ENCODE measurements at regions not wholly inside any gene's neighbourhood (a gene's known extent, or its start where the extent isn't known, plus 50 kb on each side); places are given as distances from the start of the nearest gene placed in this dataset.

DNA sequence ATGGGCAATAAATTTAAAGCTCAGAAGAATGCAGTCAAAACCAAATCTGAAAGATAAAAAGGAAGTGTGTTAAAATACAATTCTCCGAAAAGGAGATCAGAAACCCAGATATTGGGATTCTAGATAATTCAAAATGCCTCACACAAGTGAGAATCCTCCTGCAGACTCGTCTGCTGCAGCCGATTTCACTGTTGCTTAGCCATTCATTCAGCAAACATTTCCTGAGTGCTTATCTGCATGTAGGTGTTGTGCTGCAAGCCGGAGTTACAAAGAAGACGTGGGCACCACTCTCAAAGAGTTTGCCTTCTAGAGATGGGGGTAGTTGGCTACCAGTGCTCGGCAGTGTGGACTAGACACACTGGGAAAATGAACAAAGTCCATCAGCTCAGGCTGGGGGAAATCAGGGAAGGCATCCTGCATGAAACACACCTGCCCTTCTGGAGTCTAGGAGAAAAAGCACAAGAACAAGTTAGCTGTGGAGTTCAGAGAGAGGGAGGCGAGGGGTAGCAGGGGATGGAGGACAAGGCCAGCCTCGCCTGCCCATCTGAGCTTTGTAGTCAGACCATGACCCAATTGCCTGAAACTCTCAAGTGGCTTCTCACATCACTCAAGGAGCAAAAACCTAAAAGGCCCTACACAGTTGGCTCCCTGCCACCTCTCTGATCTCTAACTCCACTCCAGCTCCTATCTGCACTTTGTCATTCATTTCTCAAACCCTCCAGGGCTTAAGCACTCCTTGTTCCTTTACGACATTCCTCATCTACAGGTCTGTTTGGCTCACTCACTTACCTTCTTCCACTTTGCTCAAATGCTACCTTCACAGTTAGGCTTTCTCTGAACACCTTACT lies 310.0 kb upstream of the DDHD1 start:
- in situ Hi-C loops (cut with HindIII; ENCODE audit: low sequenced_read_pairs) = no loop called here
- DNase-seq (ENCODE audit: low spot score) = no peak

DNA sequence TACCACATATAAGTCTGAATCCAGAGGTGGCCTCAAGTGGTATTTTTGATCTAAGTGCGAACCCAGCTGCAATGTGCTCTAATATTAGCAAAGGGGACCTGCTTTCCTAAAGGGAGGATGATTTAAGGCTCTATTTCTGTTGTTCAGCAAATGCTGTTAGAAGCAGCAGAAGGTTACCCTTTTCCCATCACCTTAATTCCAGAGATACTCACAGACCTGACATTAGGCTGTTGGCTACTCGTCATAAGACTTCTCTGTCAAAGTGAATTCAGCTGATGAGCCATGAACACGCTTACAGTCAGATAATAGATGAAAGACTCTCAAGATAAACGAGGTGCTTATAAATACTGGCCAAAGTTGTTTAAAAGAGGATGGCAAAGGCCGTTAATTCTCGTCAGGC lies 308.7 kb upstream of the DDHD1 start:
- DNase-seq (ENCODE audit: low spot score) = no peak

DNA sequence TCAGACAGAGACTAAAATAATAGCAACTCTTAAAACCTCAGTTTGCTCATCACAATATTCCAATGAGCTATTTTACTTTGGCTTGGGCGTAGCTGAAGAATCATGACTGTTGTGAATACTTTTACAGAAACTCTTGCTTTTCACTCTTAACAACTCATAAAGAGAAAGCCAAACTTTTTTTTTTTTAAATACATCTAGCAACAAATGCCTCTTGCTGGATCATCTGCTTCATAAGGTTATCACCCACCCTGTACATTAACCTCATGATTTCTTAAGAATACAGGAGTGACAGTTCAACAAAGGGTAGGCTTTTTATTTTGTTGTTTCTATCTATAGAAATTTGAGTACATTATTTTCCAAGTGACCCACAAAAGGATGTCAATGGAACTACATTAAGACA lies 307.4 kb upstream of the DDHD1 start:
- no peak for DNase-seq (ENCODE audit: low spot score)
- in situ Hi-C loops (cut with HindIII; ENCODE audit: low sequenced_read_pairs) = no loop called here

More for the DNA sequence above, 308.7 kb upstream of the DDHD1 start:
- in situ Hi-C loops (cut with HindIII; ENCODE audit: low sequenced_read_pairs) = no loop called here

DNA sequence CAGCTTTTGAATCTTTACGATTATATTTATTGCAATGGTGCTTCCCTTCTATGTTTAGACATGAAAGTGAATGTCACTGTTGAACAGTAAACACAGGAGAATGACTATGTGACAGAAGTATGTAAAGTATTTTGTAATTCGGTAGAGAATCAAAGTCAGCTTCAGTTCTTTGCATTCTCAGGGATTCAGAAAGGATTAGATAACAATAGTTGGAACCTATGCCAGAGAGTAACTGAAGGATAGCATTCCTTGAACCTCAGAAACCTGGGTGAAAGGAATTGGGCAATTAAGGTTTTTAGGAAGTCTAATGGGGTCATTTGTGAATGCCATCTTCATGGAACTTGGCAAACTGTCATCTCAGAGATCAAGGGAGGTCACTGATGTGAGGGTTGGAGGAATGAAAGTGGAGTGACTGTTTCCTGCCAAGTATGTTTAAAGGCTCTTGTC lies 305.3 kb upstream of the DDHD1 start:
- DNase-seq (ENCODE audit: low spot score) = no peak
- in situ Hi-C loops (cut with HindIII; ENCODE audit: low sequenced_read_pairs) = no loop called here

DNA sequence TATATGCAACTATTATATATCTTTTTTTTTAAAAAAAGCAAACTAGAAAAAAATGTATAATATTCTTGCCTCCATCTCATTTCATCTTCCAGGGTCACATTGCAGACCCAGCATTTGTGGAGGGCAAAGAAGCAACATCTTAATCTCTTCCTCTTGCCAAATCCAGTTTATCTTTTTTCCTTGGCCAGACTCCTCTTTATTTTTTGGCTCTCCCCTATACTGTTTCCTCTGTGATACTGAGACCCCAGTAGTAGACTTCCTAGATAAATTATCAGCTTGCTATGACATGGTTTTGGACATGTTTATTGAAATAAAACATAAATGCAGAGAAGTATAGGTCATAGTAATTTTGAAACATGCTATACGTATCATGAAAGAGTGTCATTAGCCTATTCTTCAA lies 303.8 kb upstream of the DDHD1 start:
- in situ Hi-C loops (cut with HindIII; ENCODE audit: low sequenced_read_pairs) = no loop called here

DNA sequence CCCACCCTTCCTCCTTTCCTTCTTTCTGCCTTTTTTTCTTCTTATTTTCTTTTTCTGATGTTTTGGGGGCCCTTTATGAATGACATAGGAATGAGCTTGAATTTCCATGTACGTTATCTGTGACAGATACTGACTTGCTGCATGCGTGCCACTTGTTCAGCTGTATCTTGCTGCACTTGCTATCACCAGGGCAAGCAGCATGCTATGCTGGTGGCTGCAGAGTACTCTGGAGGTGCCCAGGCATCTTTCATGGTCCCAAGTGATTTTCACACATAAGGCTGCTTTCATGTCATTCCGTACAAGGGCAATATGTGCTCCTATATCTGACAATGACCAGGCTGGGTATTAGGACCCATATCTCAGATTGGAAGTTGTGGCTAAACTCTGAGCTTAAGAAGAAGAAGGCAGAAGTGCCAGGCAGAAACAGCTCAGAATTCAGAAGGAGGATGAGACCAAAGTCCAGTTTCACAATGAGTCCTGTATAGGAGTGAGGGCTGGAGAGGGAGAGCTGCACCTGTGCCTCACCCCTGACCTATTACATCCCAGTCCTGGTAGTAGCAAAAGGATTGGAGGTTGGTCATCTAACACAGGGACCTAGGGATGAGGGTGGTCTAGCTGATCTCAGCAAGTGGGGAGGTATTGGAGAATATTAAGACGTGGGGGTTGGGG lies 299.0 kb upstream of the DDHD1 start:
- in situ Hi-C loops (cut with HindIII; ENCODE audit: low sequenced_read_pairs) = no loop called here
- no peak for DNase-seq (ENCODE audit: low spot score)

More for the DNA sequence above, 303.8 kb upstream of the DDHD1 start:
- no peak for DNase-seq (ENCODE audit: low spot score)

DNA sequence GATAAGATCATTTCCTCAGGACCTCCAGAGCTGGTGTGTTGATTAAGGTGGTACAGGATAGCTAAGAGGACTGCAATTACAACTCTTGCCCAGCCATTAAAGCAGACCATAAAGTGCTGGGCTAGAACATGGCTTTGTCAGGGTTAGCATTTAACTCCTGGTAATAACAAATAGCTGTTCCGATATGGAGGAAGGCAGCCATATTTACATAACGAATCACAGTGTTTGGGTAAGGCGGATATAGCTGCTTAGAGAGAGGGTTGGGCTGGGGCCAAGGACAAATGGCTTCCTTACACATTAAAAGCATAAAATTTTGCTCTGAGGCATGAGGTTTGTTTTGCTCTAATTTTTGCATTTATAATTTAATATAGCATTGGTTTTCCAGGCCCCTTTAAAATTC lies 297.7 kb upstream of the DDHD1 start:
- in situ Hi-C loops (cut with HindIII; ENCODE audit: low sequenced_read_pairs) = no loop called here
- DNase-seq (ENCODE audit: low spot score) = no peak

DNA sequence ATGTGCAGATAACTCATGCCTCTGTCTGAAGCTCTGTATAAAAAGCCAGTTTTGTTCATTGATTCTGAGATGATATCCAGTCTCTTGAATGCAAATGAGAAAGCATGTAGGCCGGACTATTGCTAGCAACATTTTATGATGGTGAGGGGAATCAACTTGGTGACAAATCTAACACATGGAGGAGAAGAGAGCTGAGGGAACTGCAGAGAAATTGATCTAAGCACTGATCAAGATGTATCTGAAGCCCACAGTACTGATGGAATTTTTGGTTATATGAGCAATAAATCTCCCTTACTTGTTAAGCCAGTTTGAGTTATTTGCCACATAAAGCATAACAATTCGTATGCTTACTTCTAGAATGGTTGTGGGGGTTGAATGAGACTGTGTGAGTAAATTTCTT lies 295.6 kb upstream of the DDHD1 start:
- in situ Hi-C loops (cut with HindIII; ENCODE audit: low sequenced_read_pairs) = no loop called here
- no peak for DNase-seq (ENCODE audit: low spot score)

DNA sequence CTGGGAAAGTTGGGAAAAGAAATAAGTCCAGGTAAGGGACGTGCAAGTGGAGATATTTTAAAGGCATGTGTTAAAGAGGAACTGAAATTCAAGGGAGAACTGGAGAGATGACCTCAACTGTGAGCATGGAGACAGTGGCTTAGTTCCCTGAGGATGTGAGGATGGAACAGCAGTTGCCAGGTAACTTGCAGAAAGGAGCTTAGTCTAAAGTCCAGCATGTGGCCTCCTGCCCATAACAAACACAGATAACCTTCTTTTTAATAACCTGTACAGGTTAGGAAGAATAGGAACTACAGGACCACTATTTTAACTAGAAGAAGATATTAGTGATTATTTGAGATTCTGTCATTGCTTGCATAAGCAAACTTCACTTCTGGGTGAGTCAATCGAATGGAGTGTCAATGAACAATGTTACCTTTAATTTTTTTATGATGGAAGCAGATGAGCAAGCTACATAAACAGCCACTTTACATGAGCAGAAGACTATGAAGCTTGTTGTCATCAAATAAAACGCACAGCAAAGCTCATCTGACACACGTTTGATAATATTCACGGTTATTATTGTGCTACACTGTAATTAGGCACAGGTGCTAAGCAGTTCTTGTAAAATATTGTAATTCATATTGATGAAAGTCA lies 291.7 kb upstream of the DDHD1 start:
- in situ Hi-C loops (cut with HindIII; ENCODE audit: low sequenced_read_pairs) = no loop called here

DNA sequence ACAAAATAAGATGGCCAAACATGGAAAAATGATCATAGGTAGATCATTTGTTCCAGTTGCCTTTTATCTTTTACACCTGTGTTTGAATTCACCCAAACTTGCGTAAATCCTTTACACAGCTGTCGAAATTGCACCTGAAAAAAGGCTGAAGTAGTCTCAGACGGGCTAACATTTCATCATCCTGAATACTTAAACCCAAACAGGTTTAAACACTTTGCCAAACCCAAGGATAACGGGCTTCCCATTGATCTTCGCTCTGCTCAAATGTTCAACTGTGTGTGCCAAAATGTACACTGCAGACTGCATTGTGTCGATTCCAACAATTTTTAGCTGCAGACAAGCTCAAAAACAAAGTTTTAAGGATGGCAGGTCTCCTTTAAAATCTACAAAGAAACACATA lies 288.7 kb upstream of the DDHD1 start:
- no peak for DNase-seq (ENCODE audit: low spot score)
- in situ Hi-C loops (cut with HindIII; ENCODE audit: low sequenced_read_pairs) = no loop called here

More for the DNA sequence above, 291.7 kb upstream of the DDHD1 start:
- no peak for DNase-seq (ENCODE audit: low spot score)

DNA sequence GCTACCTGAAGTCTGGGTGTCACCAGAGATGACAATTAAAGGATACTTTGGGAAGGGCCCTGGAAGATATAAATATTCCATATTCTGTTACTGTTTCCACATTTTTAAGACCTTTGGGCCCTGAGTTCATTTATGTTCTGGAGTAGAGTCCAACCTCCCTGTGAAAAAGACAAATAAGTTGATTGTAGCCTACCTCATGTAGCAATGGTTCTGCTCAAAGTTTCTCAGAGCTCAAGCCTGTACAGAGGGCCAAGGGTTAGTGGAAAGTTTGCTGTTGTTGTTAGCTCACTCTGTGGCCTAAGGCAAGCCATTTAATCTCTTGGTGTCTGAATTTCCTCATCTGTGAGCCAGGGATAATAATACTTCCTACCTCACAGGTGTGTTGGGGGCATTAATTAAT lies 284.7 kb upstream of the DDHD1 start:
- in situ Hi-C loops (cut with HindIII; ENCODE audit: low sequenced_read_pairs) = no loop called here

DNA sequence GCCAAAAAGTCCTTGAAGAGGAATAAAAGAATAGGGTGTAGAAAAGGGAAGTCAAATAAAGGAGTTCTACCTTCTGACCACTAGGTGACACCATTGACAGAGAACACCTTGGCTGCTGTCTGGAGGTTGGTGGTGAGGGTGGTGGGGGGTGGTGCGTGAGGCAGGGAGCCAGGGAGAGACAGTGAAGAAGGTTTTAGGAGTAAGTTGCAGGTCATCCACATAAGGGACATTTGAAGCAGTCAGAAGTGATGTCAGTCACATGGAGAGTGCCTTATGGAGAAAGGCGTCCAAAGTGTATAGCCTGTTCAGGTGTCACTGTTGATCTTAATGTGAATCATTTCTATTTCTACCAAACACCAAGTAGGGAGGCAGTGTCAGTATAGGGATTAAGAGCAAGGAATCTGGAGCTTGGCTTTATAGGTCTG lies 279.3 kb upstream of the DDHD1 start:
- in situ Hi-C loops (cut with HindIII; ENCODE audit: low sequenced_read_pairs) = no loop called here
- DNase-seq (ENCODE audit: low spot score) = peak; percentile 45

More for the DNA sequence above, 284.7 kb upstream of the DDHD1 start:
- DNase-seq (ENCODE audit: low spot score) = no peak

DNA sequence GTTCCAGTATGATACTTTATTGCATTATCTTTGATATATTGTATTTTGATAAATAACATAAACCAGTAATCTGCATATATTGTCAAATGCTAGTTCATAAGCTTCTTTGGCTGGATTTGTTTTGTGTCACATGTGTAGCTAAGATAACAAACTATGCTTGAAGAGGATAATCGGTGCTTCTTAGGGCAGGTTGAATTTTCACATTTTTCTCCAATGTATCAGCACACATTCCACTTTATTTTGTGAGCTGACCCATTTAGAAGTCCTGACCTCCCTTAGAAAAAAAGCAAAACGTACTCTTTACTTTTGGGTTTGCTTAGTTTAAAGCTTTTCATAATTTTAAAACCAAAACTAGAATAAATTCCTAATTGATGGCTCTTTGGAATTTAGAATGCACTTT lies 277.7 kb upstream of the DDHD1 start:
- in situ Hi-C loops (cut with HindIII; ENCODE audit: low sequenced_read_pairs) = no loop called here
- no peak for DNase-seq (ENCODE audit: low spot score)

DNA sequence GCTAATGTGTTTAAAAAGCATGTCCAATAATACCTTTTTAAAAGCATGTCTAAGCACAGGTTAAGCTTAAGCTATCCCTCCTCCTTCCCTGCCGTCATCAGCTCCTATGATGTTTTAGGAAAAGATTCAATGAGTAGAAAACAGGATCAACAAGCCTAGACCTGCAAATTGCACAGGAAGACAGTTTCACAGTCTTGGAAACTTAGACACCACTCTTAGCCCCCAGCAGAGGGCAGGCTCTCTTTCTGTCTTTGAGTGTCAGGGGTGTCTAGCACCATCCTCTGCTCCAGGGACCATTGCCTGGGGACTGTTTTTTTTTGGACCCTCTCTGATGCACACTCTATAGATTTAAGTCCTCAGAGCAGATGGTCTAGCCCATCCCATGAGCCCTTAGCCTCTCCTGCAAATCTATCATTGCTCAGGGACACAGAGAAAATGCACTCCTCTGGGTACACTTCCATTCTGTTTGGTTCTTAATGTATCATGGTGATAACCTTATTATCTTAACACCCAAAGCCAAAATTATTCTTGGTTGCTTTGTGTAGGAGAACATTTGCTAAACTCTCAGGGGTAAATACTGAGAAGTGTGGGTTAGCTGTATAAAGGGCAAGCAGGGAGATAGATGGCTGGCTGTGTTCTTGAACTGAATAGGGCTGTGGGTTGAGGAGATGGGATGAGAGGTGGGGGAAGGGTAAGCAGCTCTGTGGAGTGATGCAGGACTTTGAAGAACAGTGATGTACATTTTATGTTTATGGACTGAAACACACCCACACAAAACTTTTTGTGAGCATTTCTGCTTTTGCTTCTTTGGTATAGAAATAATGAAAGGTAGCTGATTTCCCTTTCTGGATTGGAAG lies 259.9 kb upstream of the DDHD1 start:
- in situ Hi-C loops (cut with HindIII; ENCODE audit: low sequenced_read_pairs) = no loop called here
- DNase-seq (ENCODE audit: low spot score) = no peak

DNA sequence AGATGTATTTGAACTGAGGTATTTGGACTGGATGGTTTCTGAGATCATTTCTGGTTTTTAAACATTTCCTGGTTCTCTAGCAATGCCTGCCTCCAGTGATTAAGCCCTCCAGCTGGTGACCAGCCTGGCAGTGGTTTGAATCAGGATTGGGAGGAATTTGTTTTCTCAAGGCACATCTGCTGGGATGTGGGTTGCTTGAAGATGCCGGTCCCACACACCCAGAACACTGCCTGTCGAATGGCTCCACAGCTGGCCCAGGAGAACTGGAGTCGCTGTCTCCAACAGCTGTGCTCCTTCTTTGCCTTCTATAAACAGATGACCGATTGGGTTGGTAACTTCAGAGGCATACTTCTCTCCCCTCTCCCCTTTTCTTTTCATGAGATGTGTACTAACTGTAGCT lies 258.0 kb upstream of the DDHD1 start:
- in situ Hi-C loops (cut with HindIII; ENCODE audit: low sequenced_read_pairs) = no loop called here
- no peak for DNase-seq (ENCODE audit: low spot score)

DNA sequence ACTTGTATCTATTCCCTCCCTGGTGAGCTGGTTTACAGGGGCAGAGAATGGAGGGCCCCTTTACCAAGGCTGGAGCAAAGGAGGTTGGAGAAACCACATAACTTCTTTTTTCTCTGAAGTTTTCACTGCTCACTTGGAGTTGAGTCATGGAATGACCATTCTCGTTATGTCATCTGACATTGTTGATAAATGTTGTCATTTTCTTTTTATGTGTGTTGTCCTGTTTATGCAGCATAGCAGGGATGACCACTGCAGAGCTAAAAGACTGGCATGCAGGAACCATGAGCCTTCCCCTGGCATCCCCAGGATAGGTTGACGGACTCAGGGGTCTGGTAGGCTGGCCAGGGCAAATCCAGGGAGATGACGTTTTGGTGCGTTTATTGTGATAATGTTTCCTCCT lies 256.8 kb upstream of the DDHD1 start:
- DNase-seq (ENCODE audit: low spot score) = no peak
- in situ Hi-C loops (cut with HindIII; ENCODE audit: low sequenced_read_pairs) = no loop called here

DNA sequence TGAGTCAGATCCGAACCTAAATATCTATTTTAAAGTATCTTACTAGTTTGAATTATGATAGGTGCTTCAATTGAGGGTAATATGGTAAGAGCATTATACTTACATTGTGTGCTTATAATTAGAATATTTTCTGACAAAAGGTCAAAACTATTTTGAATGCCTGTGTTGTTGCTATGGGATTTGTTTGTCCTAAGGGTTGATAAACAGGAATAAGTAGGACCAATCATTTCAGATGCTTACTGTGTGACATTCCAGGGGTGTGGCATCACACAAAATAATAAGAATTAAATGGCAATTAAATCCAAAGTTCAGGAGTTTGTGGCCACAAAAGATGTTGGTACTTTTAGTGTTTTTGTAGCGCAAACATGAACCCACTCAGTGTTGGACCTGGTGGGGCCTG lies 256.2 kb upstream of the DDHD1 start:
- no peak for DNase-seq (ENCODE audit: low spot score)

DNA sequence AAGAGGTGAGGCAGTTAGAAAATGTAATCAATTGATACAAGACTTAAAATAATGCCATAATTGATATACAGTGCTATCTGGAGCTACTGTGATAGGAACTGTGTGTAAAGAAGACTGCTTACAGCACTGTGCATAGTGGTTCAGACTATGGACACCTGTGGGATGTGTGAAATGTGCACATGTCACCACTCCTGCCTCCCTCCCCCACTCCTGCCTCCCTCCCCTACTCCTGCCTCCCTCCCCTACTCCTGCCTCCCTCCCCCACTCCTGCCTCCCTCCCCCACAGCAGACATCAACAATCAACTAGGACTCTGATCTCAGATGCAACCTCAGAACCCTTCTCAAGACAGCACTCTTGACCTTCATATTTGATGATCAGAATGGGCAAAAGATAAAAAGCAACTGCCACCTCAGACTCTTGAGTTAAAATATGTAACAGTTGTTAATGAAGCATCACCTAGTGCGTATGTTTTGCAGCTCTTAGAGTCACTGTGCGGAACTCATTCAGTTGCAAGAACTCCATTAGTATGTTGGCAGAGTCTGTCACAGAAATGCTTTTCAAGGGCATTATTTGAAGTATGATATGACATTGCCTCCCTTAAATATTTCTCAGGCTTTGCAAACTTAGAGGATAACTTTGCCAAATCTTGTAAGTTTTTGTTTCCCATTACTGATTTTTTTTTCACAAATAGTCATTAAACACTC lies 255.2 kb upstream of the DDHD1 start:
- DNase-seq (ENCODE audit: low spot score) = no peak
- in situ Hi-C loops (cut with HindIII; ENCODE audit: low sequenced_read_pairs) = no loop called here

More for the DNA sequence above, 256.2 kb upstream of the DDHD1 start:
- in situ Hi-C loops (cut with HindIII; ENCODE audit: low sequenced_read_pairs) = no loop called here

DNA sequence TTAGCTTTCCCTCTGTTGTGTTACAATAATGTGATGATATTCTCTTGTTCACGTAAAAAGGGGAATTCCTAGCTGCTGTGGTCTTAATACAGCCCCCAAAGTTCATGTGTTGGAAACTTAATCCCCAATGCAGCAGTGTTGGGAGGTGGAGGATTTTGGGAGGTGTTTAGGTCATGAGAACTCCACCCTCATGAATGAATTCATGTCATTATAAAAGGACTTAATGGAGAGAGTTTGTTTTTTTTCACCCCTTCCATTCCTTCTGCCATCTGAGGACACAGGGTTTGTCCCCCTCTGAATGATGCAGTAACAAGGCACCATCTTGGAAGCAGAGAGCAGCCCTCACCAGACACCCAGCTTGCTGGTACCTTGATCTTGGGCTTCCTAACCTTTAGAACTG lies 253.4 kb upstream of the DDHD1 start:
- no peak for DNase-seq (ENCODE audit: low spot score)
- in situ Hi-C loops (cut with HindIII; ENCODE audit: low sequenced_read_pairs) = no loop called here

Measured in G401 (cell line).